ENCODE measurements at regions not wholly inside any gene's neighbourhood (a gene's known extent, or its start where the extent isn't known, plus 50 kb on each side); places are given as distances from the start of the nearest gene placed in this dataset.

DNA sequence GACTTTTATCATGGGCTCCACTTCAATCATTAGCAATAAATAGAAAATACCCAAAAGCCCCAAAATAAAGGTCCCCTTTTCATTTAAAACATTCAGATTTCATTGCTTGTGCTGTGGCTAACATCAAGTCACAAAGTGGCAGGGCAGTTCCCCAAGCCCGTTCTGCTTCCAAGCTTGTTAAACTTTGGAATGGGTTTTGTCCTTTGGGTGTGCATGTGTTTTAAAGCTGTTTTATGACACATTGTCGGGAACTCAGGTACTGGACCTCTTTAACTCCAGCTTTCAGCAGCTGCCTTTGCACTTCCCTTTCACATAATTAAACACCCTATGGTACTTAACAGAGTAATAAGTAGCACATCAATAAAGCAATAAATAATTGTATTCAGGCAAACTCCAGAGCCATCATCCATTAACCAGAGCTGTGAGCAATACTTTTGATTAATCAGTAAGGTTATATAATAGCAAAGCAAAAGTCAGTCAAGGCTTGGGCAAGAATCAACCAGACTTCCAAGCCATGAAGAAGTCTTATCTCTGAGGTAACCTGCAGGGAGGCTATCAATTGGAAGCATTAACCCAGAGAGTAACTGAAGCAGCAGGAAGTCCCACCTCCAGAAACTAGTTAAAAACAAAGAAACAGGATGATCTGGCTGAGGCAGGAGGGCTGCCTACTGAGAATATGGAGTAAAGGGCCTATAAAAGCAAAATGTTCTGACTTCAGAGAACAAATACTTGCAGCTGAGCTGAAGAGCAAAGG is 56.1 kb upstream of the ARID5B start:
- peaks cover 0 to 2% (median 0%) of the 10 kb centered on the region in 5 donors for H3K9me3 Mint-ChIP-seq
- ChIA-PET CTCF (interaction anchor here (1.3 kb wide), 1 partner anchor 94 kb away, joined by 5 read pairs; no protein-coding TSS in a partner anchor), POLR2A (interaction anchor here (0.6 kb wide), 1 partner anchor 30 kb away, joined by 3 read pairs; no protein-coding TSS in a partner anchor)
- no peaks in the 10 kb centered on the region for H3K36me3 Mint-ChIP-seq
- H3K4me1 ChIP-seq (ENCODE audit: insufficient read depth, low read length), result no peaks in the 10 kb centered on the region
- no peak overlapping the region for H3K4me3 Mint-ChIP-seq
- no peaks in the 10 kb centered on the region for H3K9me3 ChIP-seq (ENCODE audit: low read length)
- H3K27ac ChIP-seq (ENCODE audit: low read depth, low read length), result no peak overlapping the region
- no peaks in the 10 kb centered on the region for H3K36me3 ChIP-seq (ENCODE audit: insufficient read depth, low read length)
- peaks cover 1 to 9% (median 8%) of the 10 kb centered on the region in 3 donors for H3K4me1 Mint-ChIP-seq
- H3K27me3 ChIP-seq (ENCODE audit: insufficient read depth, low read length, poor library complexity, severe bottlenecking), result no peaks in the 10 kb centered on the region
- DNase-seq, result no peak
- H3K27ac Mint-ChIP-seq, result peak overlapping the region in 1 of 8 donors; percentile 35
- H3K4me3 ChIP-seq (ENCODE audit: low read length), result no peak overlapping the region
- H3K27me3 Mint-ChIP-seq, result no peaks in the 10 kb centered on the region

DNA sequence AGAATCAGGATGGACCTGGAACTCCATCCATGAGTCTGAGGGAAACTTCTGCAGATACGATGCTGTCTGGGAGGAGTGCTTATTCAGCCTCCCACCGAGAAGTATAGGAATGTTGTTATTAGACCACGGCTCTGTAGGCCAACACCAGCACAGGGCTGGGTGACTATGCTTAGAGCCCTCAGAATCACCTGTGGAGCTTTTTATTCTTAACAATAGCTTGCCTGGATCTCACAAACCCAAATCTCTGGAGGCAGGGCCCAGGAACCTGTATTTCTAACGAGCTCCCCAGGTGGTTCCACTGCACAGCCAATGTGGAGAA is 55.6 kb upstream of the ARID5B start:
- H3K4me1 Mint-ChIP-seq, result peaks cover 1 to 9% (median 8%) of the 10 kb centered on the region in 3 donors
- Histone ChIP-seq H3K27ac (ENCODE audit: low read depth, low read length) (no peak overlapping the region), H3K27me3 (ENCODE audit: insufficient read depth, low read length, poor library complexity, severe bottlenecking) (no peaks in the 10 kb centered on the region), H3K4me3 (ENCODE audit: low read length) (no peak overlapping the region), H3K4me1 (ENCODE audit: insufficient read depth, low read length) (no peaks in the 10 kb centered on the region), H3K36me3 (ENCODE audit: insufficient read depth, low read length) (no peaks in the 10 kb centered on the region), H3K9me3 (ENCODE audit: low read length) (no peaks in the 10 kb centered on the region)
- peaks cover 0 to 1% of the 10 kb centered on the region in 2 donors for H3K27me3 Mint-ChIP-seq
- H3K4me3 Mint-ChIP-seq, result no peak overlapping the region
- peaks cover 0 to 2% (median 0%) of the 10 kb centered on the region in 5 donors for H3K9me3 Mint-ChIP-seq
- no peaks in the 10 kb centered on the region for H3K36me3 Mint-ChIP-seq
- no peak overlapping the region for H3K27ac Mint-ChIP-seq
- no peak for DNase-seq
- POLR2A ChIA-PET, result interaction anchor here (0.6 kb wide), 1 partner anchor 29 kb away, joined by 3 read pairs; no protein-coding TSS in a partner anchor
- CTCF ChIA-PET, result interaction anchor here (1.3 kb wide), 1 partner anchor 95 kb away, joined by 5 read pairs; no protein-coding TSS in a partner anchor

DNA sequence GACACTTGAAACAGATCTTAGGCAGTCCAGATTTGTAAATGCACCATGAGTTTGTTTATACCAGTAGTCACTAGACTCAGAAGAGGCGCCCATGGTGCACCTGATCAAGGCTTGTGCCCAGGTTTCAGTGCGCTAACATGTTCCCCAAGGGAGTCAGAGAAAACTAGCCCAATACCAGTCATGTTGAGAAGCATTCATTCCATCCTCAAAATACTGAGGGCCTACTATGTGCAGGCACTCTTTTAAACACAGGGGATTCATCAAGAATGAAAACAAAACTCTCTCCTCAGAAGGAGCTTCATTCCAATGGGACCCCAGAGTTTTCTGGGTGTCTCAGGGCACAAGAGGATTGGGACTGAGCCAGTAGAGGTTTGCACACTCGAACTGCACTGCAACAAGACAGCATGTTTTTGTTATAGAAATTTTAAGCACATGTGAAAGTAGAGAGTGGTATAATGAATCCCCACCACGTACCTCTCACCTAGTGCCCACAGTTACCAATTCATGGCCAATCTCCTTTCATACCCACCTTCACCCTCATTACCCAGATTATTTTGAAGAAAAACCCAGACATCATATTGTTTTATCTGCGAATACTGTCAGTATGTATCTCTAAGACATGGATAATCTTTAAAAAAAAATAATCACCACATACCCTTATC is 55.0 kb upstream of the ARID5B start:
- Mint-ChIP-seq H3K36me3 (no peaks in the 10 kb centered on the region), H3K9me3 (peaks cover 0 to 2% (median 0%) of the 10 kb centered on the region in 5 donors), H3K27ac (no peak overlapping the region), H3K4me1 (peaks cover 1 to 9% (median 8%) of the 10 kb centered on the region in 3 donors), H3K4me3 (no peak overlapping the region), H3K27me3 (peaks cover 0 to 1% of the 10 kb centered on the region in 2 donors)
- Histone ChIP-seq H3K27ac (ENCODE audit: low read depth, low read length) (no peak overlapping the region), H3K4me1 (ENCODE audit: insufficient read depth, low read length) (no peaks in the 10 kb centered on the region), H3K36me3 (ENCODE audit: insufficient read depth, low read length) (no peaks in the 10 kb centered on the region), H3K9me3 (ENCODE audit: low read length) (no peaks in the 10 kb centered on the region), H3K27me3 (ENCODE audit: insufficient read depth, low read length, poor library complexity, severe bottlenecking) (no peaks in the 10 kb centered on the region), H3K4me3 (ENCODE audit: low read length) (no peak overlapping the region)
- ChIA-PET POLR2A (interaction anchor here (0.6 kb wide), 1 partner anchor 29 kb away, joined by 3 read pairs; no protein-coding TSS in a partner anchor), CTCF (interaction anchor here (1.3 kb wide), 1 partner anchor 96 kb away, joined by 5 read pairs; no protein-coding TSS in a partner anchor)
- DNase-seq, result no peak

DNA sequence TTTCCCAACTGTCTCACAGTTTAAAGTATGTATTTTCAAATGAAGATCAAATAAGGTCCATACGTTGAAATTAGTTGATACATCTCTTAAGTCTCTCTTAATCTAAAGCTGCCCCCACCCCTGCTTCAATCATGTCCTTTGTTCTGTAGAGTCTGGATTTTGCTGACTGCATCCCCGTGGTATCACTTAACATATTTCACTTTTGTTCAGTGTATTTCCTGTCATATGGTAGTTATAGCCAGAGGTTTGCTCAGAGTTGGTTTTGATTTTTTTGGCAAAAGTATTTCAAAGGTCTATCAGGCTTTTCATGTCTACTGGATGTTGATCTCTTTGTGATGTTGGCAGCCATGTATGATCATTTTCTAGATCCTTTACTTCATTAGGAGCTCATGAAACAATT is 54.4 kb upstream of the ARID5B start:
- H3K9me3 ChIP-seq (ENCODE audit: low read length), result no peaks in the 10 kb centered on the region
- H3K4me1 Mint-ChIP-seq, result peaks cover 1 to 9% (median 8%) of the 10 kb centered on the region in 3 donors
- H3K9me3 Mint-ChIP-seq, result peaks cover 0 to 2% (median 0%) of the 10 kb centered on the region in 5 donors
- no peak overlapping the region for H3K4me3 Mint-ChIP-seq
- H3K36me3 ChIP-seq (ENCODE audit: insufficient read depth, low read length), result no peaks in the 10 kb centered on the region
- no peak overlapping the region for H3K4me3 ChIP-seq (ENCODE audit: low read length)
- no peaks in the 10 kb centered on the region for H3K36me3 Mint-ChIP-seq
- H3K27ac ChIP-seq (ENCODE audit: low read depth, low read length), result no peak overlapping the region
- H3K27me3 ChIP-seq (ENCODE audit: insufficient read depth, low read length, poor library complexity, severe bottlenecking), result no peaks in the 10 kb centered on the region
- ChIA-PET CTCF (interaction anchor here (1.2 kb wide), 1 partner anchor 96 kb away, joined by 3 read pairs; no protein-coding TSS in a partner anchor), POLR2A (no interaction called here)
- H3K27me3 Mint-ChIP-seq, result peaks cover 0 to 1% of the 10 kb centered on the region in 2 donors
- no peaks in the 10 kb centered on the region for H3K4me1 ChIP-seq (ENCODE audit: insufficient read depth, low read length)
- DNase-seq, result no peak
- H3K27ac Mint-ChIP-seq, result peak overlapping the region in 1 of 8 donors; percentile 12

DNA sequence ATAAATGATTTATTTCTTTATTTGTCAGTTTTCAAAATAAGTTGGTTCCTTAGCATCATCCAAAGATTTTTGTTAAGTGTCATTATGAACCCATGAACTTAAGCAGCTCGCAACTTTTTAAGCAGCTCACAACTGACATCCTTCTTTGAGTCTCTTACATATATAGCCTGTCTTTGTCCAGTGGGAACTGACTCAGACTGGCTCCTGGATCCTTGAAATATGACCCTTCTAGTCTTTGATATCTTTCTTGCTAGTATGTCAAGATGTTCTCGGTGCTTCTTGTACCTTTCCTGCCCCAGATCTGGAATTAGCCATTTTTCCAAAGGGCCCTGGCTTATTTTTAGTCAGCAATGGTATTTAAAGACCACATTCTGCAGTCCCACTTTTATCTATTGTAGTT is 53.9 kb upstream of the ARID5B start:
- Histone ChIP-seq H3K4me1 (ENCODE audit: insufficient read depth, low read length) (no peaks in the 10 kb centered on the region), H3K27ac (ENCODE audit: low read depth, low read length) (no peak overlapping the region), H3K27me3 (ENCODE audit: insufficient read depth, low read length, poor library complexity, severe bottlenecking) (no peaks in the 10 kb centered on the region), H3K4me3 (ENCODE audit: low read length) (no peak overlapping the region), H3K9me3 (ENCODE audit: low read length) (no peaks in the 10 kb centered on the region), H3K36me3 (ENCODE audit: insufficient read depth, low read length) (no peaks in the 10 kb centered on the region)
- Mint-ChIP-seq H3K27me3 (peaks cover 0 to 1% of the 10 kb centered on the region in 2 donors), H3K36me3 (no peaks in the 10 kb centered on the region), H3K27ac (no peak overlapping the region), H3K4me3 (no peak overlapping the region), H3K4me1 (peaks cover 1 to 9% (median 8%) of the 10 kb centered on the region in 3 donors), H3K9me3 (peaks cover 0 to 2% (median 0%) of the 10 kb centered on the region in 5 donors)
- ChIA-PET CTCF (interaction anchor here (1.2 kb wide), 1 partner anchor 96 kb away, joined by 3 read pairs; no protein-coding TSS in a partner anchor), POLR2A (no interaction called here)
- DNase-seq, result no peak

DNA sequence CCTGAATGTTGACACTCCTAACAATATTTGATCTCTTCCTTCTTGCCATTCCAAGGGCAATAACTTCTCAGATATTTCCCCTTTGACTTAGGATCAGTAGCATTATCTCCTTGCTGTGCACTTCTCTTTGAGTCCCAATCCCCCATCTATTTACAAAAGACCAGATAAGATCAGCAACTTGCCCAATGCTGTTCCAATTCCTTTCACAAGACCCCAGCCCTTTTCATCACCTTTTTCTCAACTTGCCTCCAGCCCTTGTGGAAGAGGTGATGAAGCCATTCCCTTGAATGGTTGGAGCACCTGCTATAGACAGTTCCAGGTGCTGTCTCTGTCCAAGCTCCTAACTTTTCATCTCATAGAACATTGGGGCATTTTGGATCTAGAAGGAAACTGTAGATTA is 51.1 kb upstream of the ARID5B start:
- H3K9me3 Mint-ChIP-seq, result no peaks in the 10 kb centered on the region
- CTCF ChIA-PET, result no interaction called here

More for the DNA sequence above, 51.1 kb upstream of the ARID5B start:
- Mint-ChIP-seq H3K4me1 (peaks cover 1 to 9% (median 8%) of the 10 kb centered on the region in 3 donors), H3K27ac (no peak overlapping the region), H3K4me3 (no peak overlapping the region), H3K36me3 (no peaks in the 10 kb centered on the region), H3K27me3 (peaks cover 0 to 1% of the 10 kb centered on the region in 2 donors)
- POLR2A ChIA-PET, result no interaction called here
- Histone ChIP-seq H3K4me1 (ENCODE audit: insufficient read depth, low read length) (no peaks in the 10 kb centered on the region), H3K36me3 (ENCODE audit: insufficient read depth, low read length) (no peaks in the 10 kb centered on the region), H3K4me3 (ENCODE audit: low read length) (no peak overlapping the region), H3K9me3 (ENCODE audit: low read length) (no peaks in the 10 kb centered on the region), H3K27ac (ENCODE audit: low read depth, low read length) (no peak overlapping the region), H3K27me3 (ENCODE audit: insufficient read depth, low read length, poor library complexity, severe bottlenecking) (no peaks in the 10 kb centered on the region)
- DNase-seq, result no peak

Measured in CD8-positive, alpha-beta memory T cell (primary cell).